Caco-2 (cell line): ENCODE measurements at regions not wholly inside any gene's neighbourhood (a gene's known extent, or its start where the extent isn't known, plus 50 kb on each side); places are given as distances from the start of the nearest gene placed in this dataset.

ENCODE experiments used
- BruUV-seq: library from RNA; stranded (reverse); fragments of 400-500 nt; replicated peaks from 2 replicates; lab custom pipeline; 2021; lab: Mats Ljungman, UMichigan
- CTCF ChIA-PET: fragments of 300-600 bp; sonication (Branson Sonifier 250); formaldehyde crosslinking; loops from one replicate; lab custom pipeline; 2022; ENCODE audit warnings: antibody characterized with exemption; lab: Charles Lee
- POLR2A ChIA-PET: fragments of 300-600 bp; sonication (Branson Sonifier 250); formaldehyde crosslinking; loops from one replicate; lab custom pipeline; 2022; ENCODE audit warnings: antibody characterized with exemption; lab: Charles Lee
- DNase-seq, 2 experiments: peaks; one replicate each; pipeline versions ENCODE4 v3.0.0 to v3.0.0-alpha.2; 2020 to 2022
- H3K27me3 ChIP-seq: replicated peaks from 2 replicates; pipeline ENCODE4 v1.6.0; 2011; ENCODE audit warnings: low read length; ENCODE audit not compliant: control insufficient read depth, insufficient read depth
- H3K36me3 ChIP-seq: 2 replicates; pipeline ENCODE4 v1.5.1; 2011; ENCODE audit warnings: low read length; ENCODE audit not compliant: control insufficient read depth, insufficient read depth
- H3K4me1 ChIP-seq: fragments of 250-450 bp; sonication (Bioruptor Pico); 2 replicates; pipeline ENCODE4 v1.5.1; 2020; ENCODE audit warnings: mild to moderate bottlenecking
- H3K4me3 ChIP-seq: 2 replicates; pipeline ENCODE4 v1.5.1; 2011; ENCODE audit warnings: low read depth, mild to moderate bottlenecking, control low read depth, low read length
- H3K9me3 ChIP-seq: fragments of 250-450 bp; sonication (Bioruptor Pico); 2 replicates; pipeline ENCODE4 v1.5.1; 2020; ENCODE audit warnings: mild to moderate bottlenecking, moderate library complexity
- H3K27ac Mint-ChIP-seq: one replicate; pipeline ENCODE4 v1.8.0; 2022; ENCODE audit warnings: mixed read lengths; ENCODE audit not compliant: unreplicated experiment
- H3K27me3 Mint-ChIP-seq: one replicate; pipeline ENCODE4 v1.8.0; 2022; ENCODE audit warnings: mixed read lengths; ENCODE audit not compliant: insufficient read depth, unreplicated experiment
- H3K36me3 Mint-ChIP-seq: one replicate; pipeline ENCODE4 v1.8.0; 2022; ENCODE audit warnings: mild to moderate bottlenecking, mixed read lengths; ENCODE audit not compliant: insufficient read depth, unreplicated experiment
- H3K4me1 Mint-ChIP-seq: one replicate; pipeline ENCODE4 v1.8.0; 2022; ENCODE audit warnings: low read depth, mixed read lengths; ENCODE audit not compliant: unreplicated experiment
- H3K4me3 Mint-ChIP-seq: one replicate; pipeline ENCODE4 v1.8.0; 2022; ENCODE audit warnings: mild to moderate bottlenecking, moderate library complexity, mixed read lengths; ENCODE audit not compliant: unreplicated experiment
- H3K9me3 Mint-ChIP-seq: one replicate; pipeline ENCODE4 v1.8.0; 2022; ENCODE audit warnings: mixed read lengths; ENCODE audit not compliant: unreplicated experiment
- CTCF ChIP-seq, 2 experiments: fragments of 200-600 bp in 1 of 2; IDR thresholded peaks; 1 replicate in 1 of 2; 2 replicates in 1 of 2; pipeline versions ENCODE4 v1.5.1 to v1.8.0; 2011 to 2022; ENCODE audit warnings: antibody characterized with exemption in 1 of 2, control low read depth in 1 of 2, inconsistent platforms in 1 of 2, low read depth in 1 of 2, low read length in 1 of 2, mild to moderate bottlenecking in 1 of 2, moderate library complexity in 1 of 2; ENCODE audit not compliant: insufficient read depth in 1 of 2, severe bottlenecking in 1 of 2, unreplicated experiment in 1 of 2
- intact Hi-C: fragments of 100-400 bp; cut with micrococcal nuclease; formaldehyde crosslinking; loops from one replicate; pipeline ENCODE4 v1.10.0; 2022; ENCODE audit not compliant: unreplicated experiment

GRCh38 chr5:67511911-67512310 is 315.3 kb upstream of the CD180 start:
- ChIA-PET CTCF (no interaction called here), POLR2A (no interaction called here)
- Histone ChIP-seq H3K36me3 (no peaks in the 10 kb centered on the region), H3K27me3 (no peaks in the 10 kb centered on the region), H3K4me3 (no peak overlapping the region), H3K9me3 (0 out of 2 replicates have a peak, but pooled peaks cover 3% of the 10 kb centered on the region), H3K4me1 (no peaks in the 10 kb centered on the region)
- no peak overlapping the region for H3K27ac Mint-ChIP-seq
- intact Hi-C loops = no loop called here
- no peaks in the 10 kb centered on the region for H3K4me1 Mint-ChIP-seq
- H3K36me3 Mint-ChIP-seq = no peaks in the 10 kb centered on the region
- no peak overlapping the region for H3K4me3 Mint-ChIP-seq
- H3K9me3 Mint-ChIP-seq = no peaks in the 10 kb centered on the region
- no peak for TF ChIP-seq CTCF (IDR thresholded peaks at IDR 0.05; ENCODE audit: insufficient read depth in 1 of 2, low read depth in 1 of 2, low read length in 1 of 2, severe bottlenecking in 1 of 2, unreplicated experiment in 1 of 2)
- no peak for DNase-seq
- no peaks in the 10 kb centered on the region for H3K27me3 Mint-ChIP-seq
- BruUV-seq = no TSS peak

- no peak overlapping the region for H3K4me3 Mint-ChIP-seq
- H3K36me3 ChIP-seq = no peaks in the 10 kb centered on the region
- no peak for DNase-seq
- no peak overlapping the region for H3K27ac Mint-ChIP-seq
- no peaks in the 10 kb centered on the region for H3K27me3 ChIP-seq
- POLR2A ChIA-PET = no interaction called here
- CTCF ChIA-PET = no interaction called here
- no peaks in the 10 kb centered on the region for H3K4me1 ChIP-seq
- no peak overlapping the region for H3K4me3 ChIP-seq
- no peak for TF ChIP-seq CTCF (IDR thresholded peaks at IDR 0.05; ENCODE audit: insufficient read depth in 1 of 2, low read depth in 1 of 2, low read length in 1 of 2, severe bottlenecking in 1 of 2, unreplicated experiment in 1 of 2)
- no peaks in the 10 kb centered on the region for H3K4me1 Mint-ChIP-seq
- intact Hi-C loops = no loop called here
- H3K9me3 Mint-ChIP-seq = no peaks in the 10 kb centered on the region
- no peaks in the 10 kb centered on the region for H3K36me3 Mint-ChIP-seq
- no TSS peak for BruUV-seq
- H3K9me3 ChIP-seq = 0 out of 2 replicates have a peak, but pooled peaks cover 3% of the 10 kb centered on the region
- peaks cover 7% of the 10 kb centered on the region for H3K27me3 Mint-ChIP-seq
Measured at GRCh38 chr5:67510204-67510603, 313.6 kb upstream of the CD180 start.

GRCh38 chr5:67509402-67510186 is 313.0 kb upstream of the CD180 start:
- no TSS peak for BruUV-seq
- Mint-ChIP-seq H3K4me1 (no peaks in the 10 kb centered on the region), H3K4me3 (no peak overlapping the region), H3K27ac (no peak overlapping the region), H3K27me3 (peaks cover 7% of the 10 kb centered on the region), H3K9me3 (no peaks in the 10 kb centered on the region), H3K36me3 (no peaks in the 10 kb centered on the region)
- DNase-seq = no peak
- H3K9me3 ChIP-seq = 0 out of 2 replicates have a peak, but pooled peaks cover 3% of the 10 kb centered on the region
- H3K27me3 ChIP-seq = no peaks in the 10 kb centered on the region
- TF ChIP-seq CTCF (IDR thresholded peaks at IDR 0.05; ENCODE audit: insufficient read depth in 1 of 2, low read depth in 1 of 2, low read length in 1 of 2, severe bottlenecking in 1 of 2, unreplicated experiment in 1 of 2) = no peak
- ChIA-PET POLR2A (no interaction called here), CTCF (no interaction called here)
- no peak overlapping the region for H3K4me3 ChIP-seq
- no peaks in the 10 kb centered on the region for H3K36me3 ChIP-seq
- H3K4me1 ChIP-seq = no peaks in the 10 kb centered on the region
- intact Hi-C loops = no loop called here
